ENCODE measurements at regions not wholly inside any gene's neighbourhood (a gene's known extent, or its start where the extent isn't known, plus 50 kb on each side); places are given as distances from the start of the nearest gene placed in this dataset.

GRCh38 chrX:126719208-126719607 lies 100.3 kb upstream of the PRR32 start:
- Histone ChIP-seq H4K20me1 (ENCODE audit: low read length) (no peaks in the 10 kb centered on the region), H3K36me3 (ENCODE audit: low read depth, low read length) (no peaks in the 10 kb centered on the region), H3K4me2 (ENCODE audit: low read length) (no peak overlapping the region), H3K9ac (ENCODE audit: low read length) (no peak overlapping the region), H3K27me3 (ENCODE audit: low read length) (no peaks in the 10 kb centered on the region), H3K4me3 (ENCODE audit: low read length) (no peak overlapping the region), H3K4me1 (ENCODE audit: insufficient read depth, low read length) (no peaks in the 10 kb centered on the region), H3K27ac (ENCODE audit: low read length) (no peak overlapping the region), H3K9me3 (ENCODE audit: low read length) (no peaks in the 10 kb centered on the region), H3K79me2 (ENCODE audit: low read length) (no peaks in the 10 kb centered on the region), H3K9me2 (replicated peaks; ENCODE audit: low read length) (no peaks in the 10 kb centered on the region), H2AFZ (ENCODE audit: low read length) (no peak overlapping the region), H3F3A (ENCODE audit: low read length, unreplicated experiment) (no peaks in the 10 kb centered on the region)
- BruUV-seq (replicated peaks), result no TSS peak
- no peak for DNase-seq
- TF ChIP-seq CTCF (conservative IDR thresholded peaks at IDR 0.05; ENCODE audit: low read depth, low read length), result no peak
- intact Hi-C loops (cut with micrococcal nuclease), result no loop called here
- ChIA-PET POLR2A (ENCODE audit: unreplicated experiment) (no interaction called here), CTCF (no interaction called here)
- ATAC-seq, result no peak

GRCh38 chrX:126723881-126724280 lies 95.6 kb upstream of the PRR32 start:
- no peaks in the 10 kb centered on the region for H3K9me2 ChIP-seq (replicated peaks; ENCODE audit: low read length)
- no peaks in the 10 kb centered on the region for H3K79me2 ChIP-seq (ENCODE audit: low read length)
- no peaks in the 10 kb centered on the region for H3K9me3 ChIP-seq (ENCODE audit: low read length)
- no peaks in the 10 kb centered on the region for H3K4me1 ChIP-seq (ENCODE audit: insufficient read depth, low read length)
- no peaks in the 10 kb centered on the region for H3F3A ChIP-seq (ENCODE audit: low read length, unreplicated experiment)
- H3K4me3 ChIP-seq (ENCODE audit: low read length), result no peak overlapping the region
- H3K27ac ChIP-seq (ENCODE audit: low read length), result no peak overlapping the region
- DNase-seq, result no peak
- H4K20me1 ChIP-seq (ENCODE audit: low read length), result no peaks in the 10 kb centered on the region
- CTCF ChIA-PET, result no interaction called here
- intact Hi-C loops (cut with micrococcal nuclease), result no loop called here
- H3K36me3 ChIP-seq (ENCODE audit: low read depth, low read length), result no peaks in the 10 kb centered on the region
- POLR2A ChIA-PET (ENCODE audit: unreplicated experiment), result no interaction called here
- BruUV-seq (replicated peaks), result no TSS peak
- H2AFZ ChIP-seq (ENCODE audit: low read length), result no peak overlapping the region
- H3K9ac ChIP-seq (ENCODE audit: low read length), result no peak overlapping the region
- TF ChIP-seq EZH2phosphoT487 (IDR thresholded peaks at IDR 0.05; ENCODE audit: borderline replicate concordance, low read length) (no peak), CTCF (conservative IDR thresholded peaks at IDR 0.05; ENCODE audit: low read depth, low read length) (no peak), EZH2 (IDR thresholded peaks at IDR 0.05; ENCODE audit: low read length, unreplicated experiment) (no peak)
- no peak overlapping the region for H3K4me2 ChIP-seq (ENCODE audit: low read length)
- no peak for ATAC-seq
- no peaks in the 10 kb centered on the region for H3K27me3 ChIP-seq (ENCODE audit: low read length)

GRCh38 chrX:126733874-126734273 lies 85.7 kb upstream of the PRR32 start:
- Histone ChIP-seq H3K4me2 (ENCODE audit: low read length) (no peak overlapping the region), H2AFZ (ENCODE audit: low read length) (no peak overlapping the region), H3K36me3 (ENCODE audit: low read depth, low read length) (no peaks in the 10 kb centered on the region), H3K27ac (ENCODE audit: low read length) (no peak overlapping the region), H3K9me2 (replicated peaks; ENCODE audit: low read length) (no peaks in the 10 kb centered on the region), H3K79me2 (ENCODE audit: low read length) (no peaks in the 10 kb centered on the region), H3K27me3 (ENCODE audit: low read length) (no peaks in the 10 kb centered on the region), H3K9me3 (ENCODE audit: low read length) (no peaks in the 10 kb centered on the region), H4K20me1 (ENCODE audit: low read length) (no peaks in the 10 kb centered on the region), H3F3A (ENCODE audit: low read length, unreplicated experiment) (no peaks in the 10 kb centered on the region), H3K4me1 (ENCODE audit: insufficient read depth, low read length) (no peaks in the 10 kb centered on the region), H3K4me3 (ENCODE audit: low read length) (no peak overlapping the region), H3K9ac (ENCODE audit: low read length) (no peak overlapping the region)
- DNase-seq (no peak), ATAC-seq (no peak)
- TF ChIP-seq EZH2 (IDR thresholded peaks at IDR 0.05; ENCODE audit: low read length, unreplicated experiment) (no peak), CTCF (conservative IDR thresholded peaks at IDR 0.05; ENCODE audit: low read depth, low read length) (no peak), EZH2phosphoT487 (IDR thresholded peaks at IDR 0.05; ENCODE audit: borderline replicate concordance, low read length) (no peak)
- intact Hi-C loops (cut with micrococcal nuclease), result no loop called here
- POLR2A ChIA-PET (ENCODE audit: unreplicated experiment), result no interaction called here
- CTCF ChIA-PET, result no interaction called here
- BruUV-seq (replicated peaks), result no TSS peak
